NCI-H226 (cell line): ENCODE measurements at regions not wholly inside any gene's neighbourhood (a gene's known extent, or its start where the extent isn't known, plus 50 kb on each side); places are given as distances from the start of the nearest gene placed in this dataset.
"Not testable (repeated sequence)": the region's sequence is repeated elsewhere in the genome, so short reads cannot be mapped to it uniquely, and the experiment has no call there.

ENCODE experiments used
- DNase-seq: peaks from one replicate; pipeline ENCODE4 v3.0.0-alpha.2; 2015

- DNase-seq: peak; percentile 26
These were observed 129.9 kb downstream of the ZNF281 start for GRCh38 chr1:200279810-200280411.

- DNase-seq: no peak
These were observed 133.9 kb downstream of the ZNF281 start for GRCh38 chr1:200275816-200276453.

GRCh38 chr1:200275415-200275814 is 134.4 kb downstream of the ZNF281 start:
- no peak for DNase-seq

- DNase-seq: no peak
These were observed 135.7 kb downstream of the ZNF281 start for GRCh38 chr1:200274116-200274515.

GRCh38 chr1:200272481-200273068 is 137.3 kb downstream of the ZNF281 start:
- no peak for DNase-seq

- DNase-seq: no peak
These were observed 140.6 kb downstream of the ZNF281 start for GRCh38 chr1:200269256-200269655.

- DNase-seq: no peak
These were observed 141.9 kb downstream of the ZNF281 start for GRCh38 chr1:200267937-200268336.

GRCh38 chr1:200267458-200267857 is 142.4 kb downstream of the ZNF281 start:
- no peak for DNase-seq

- no peak for DNase-seq
These were observed 143.0 kb downstream of the ZNF281 start for GRCh38 chr1:200266871-200267270.

GRCh38 chr1:200265881-200266280 is 144.0 kb downstream of the ZNF281 start:
- DNase-seq: no peak

GRCh38 chr1:200265104-200265503 is 144.7 kb downstream of the ZNF281 start:
- no peak for DNase-seq

GRCh38 chr1:200263203-200263602 is 146.6 kb downstream of the ZNF281 start:
- DNase-seq: no peak

GRCh38 chr1:200262326-200262965 is 147.4 kb downstream of the ZNF281 start:
- no peak for DNase-seq

GRCh38 chr1:200260597-200261335 is 149.1 kb downstream of the ZNF281 start:
- DNase-seq: no peak

- peak; percentile 4 for DNase-seq
These were observed 151.1 kb downstream of the ZNF281 start for GRCh38 chr1:200258447-200259375.

GRCh38 chr1:200257235-200257634 is 152.6 kb downstream of the ZNF281 start:
- DNase-seq: no peak

- DNase-seq: not testable (repeated sequence)
These were observed 155.2 kb downstream of the ZNF281 start for GRCh38 chr1:200254602-200255001.

GRCh38 chr1:200253774-200254495 is 155.9 kb downstream of the ZNF281 start:
- DNase-seq: no peak

- DNase-seq: peak; percentile 48
These were observed 157.3 kb downstream of the ZNF281 start for GRCh38 chr1:200252531-200252930.

GRCh38 chr1:200250469-200250868 is 159.4 kb downstream of the ZNF281 start:
- DNase-seq: no peak

- no peak for DNase-seq
These were observed 161.3 kb downstream of the ZNF281 start for GRCh38 chr1:200248541-200248940.
